ENCODE measurements at regions not wholly inside any gene's neighbourhood (a gene's known extent, or its start where the extent isn't known, plus 50 kb on each side); places are given as distances from the start of the nearest gene placed in this dataset.

DNA sequence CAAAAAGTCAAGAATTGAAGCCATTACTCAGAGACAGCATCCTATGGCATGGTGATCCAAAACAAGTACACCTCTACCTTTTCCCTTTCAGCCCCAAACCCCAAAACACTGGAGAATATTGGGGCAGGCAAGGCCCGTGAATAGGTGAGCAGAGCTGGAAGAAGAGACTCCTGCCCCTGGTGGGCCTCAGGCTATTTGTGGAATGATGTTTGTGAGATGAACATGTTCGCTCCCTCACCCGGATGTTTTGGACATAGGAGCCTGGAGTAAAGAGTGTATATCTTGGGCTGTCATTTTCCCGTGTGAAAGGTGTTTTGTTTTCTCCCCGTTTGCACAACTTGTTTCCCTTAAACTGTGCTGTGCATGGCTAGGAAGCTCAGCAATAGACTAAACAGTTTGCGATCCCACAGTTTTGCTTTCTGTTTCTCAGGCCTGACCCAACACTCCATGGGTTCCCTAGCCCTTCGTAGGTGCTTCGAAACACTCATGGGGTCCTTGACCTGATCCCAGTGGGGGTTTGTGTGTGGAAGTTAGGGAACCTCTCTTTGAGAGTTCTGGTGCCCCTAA is 136.5 kb upstream of the TNP1 start:
- no peak overlapping the region for H3K4me3 ChIP-seq (ENCODE audit: low read depth, low read length)
- TF ChIP-seq, protein P1, sequence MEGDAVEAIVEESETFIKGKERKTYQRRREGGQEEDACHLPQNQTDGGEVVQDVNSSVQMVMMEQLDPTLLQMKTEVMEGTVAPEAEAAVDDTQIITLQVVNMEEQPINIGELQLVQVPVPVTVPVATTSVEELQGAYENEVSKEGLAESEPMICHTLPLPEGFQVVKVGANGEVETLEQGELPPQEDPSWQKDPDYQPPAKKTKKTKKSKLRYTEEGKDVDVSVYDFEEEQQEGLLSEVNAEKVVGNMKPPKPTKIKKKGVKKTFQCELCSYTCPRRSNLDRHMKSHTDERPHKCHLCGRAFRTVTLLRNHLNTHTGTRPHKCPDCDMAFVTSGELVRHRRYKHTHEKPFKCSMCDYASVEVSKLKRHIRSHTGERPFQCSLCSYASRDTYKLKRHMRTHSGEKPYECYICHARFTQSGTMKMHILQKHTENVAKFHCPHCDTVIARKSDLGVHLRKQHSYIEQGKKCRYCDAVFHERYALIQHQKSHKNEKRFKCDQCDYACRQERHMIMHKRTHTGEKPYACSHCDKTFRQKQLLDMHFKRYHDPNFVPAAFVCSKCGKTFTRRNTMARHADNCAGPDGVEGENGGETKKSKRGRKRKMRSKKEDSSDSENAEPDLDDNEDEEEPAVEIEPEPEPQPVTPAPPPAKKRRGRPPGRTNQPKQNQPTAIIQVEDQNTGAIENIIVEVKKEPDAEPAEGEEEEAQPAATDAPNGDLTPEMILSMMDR (IDR thresholded peaks at IDR 0.05; ENCODE audit: low read depth, low read length), result no peak
- peak; percentile 6 for DNase-seq (ENCODE audit: low read depth, low spot score)
- in situ Hi-C loops (cut with HindIII; ENCODE audit: low sequenced_read_pairs), result no loop called here

GRCh38 chr2:216994353-216994854 is 134.5 kb upstream of the TNP1 start:
- H3K4me3 ChIP-seq (ENCODE audit: low read depth, low read length), result no peak overlapping the region
- TF ChIP-seq, protein P1 (IDR thresholded peaks at IDR 0.05; ENCODE audit: low read depth, low read length), result no peak
- no peak for DNase-seq (ENCODE audit: low read depth, low spot score)
- in situ Hi-C loops (cut with HindIII; ENCODE audit: low sequenced_read_pairs), result no loop called here

GRCh38 chr2:216992056-216992675 is 132.3 kb upstream of the TNP1 start:
- in situ Hi-C loops (cut with HindIII; ENCODE audit: low sequenced_read_pairs), result no loop called here
- peak; percentile 23 for DNase-seq (ENCODE audit: low read depth, low spot score)
- TF ChIP-seq, protein P1 (IDR thresholded peaks at IDR 0.05; ENCODE audit: low read depth, low read length), result no peak
- no peak overlapping the region for H3K4me3 ChIP-seq (ENCODE audit: low read depth, low read length)

DNA sequence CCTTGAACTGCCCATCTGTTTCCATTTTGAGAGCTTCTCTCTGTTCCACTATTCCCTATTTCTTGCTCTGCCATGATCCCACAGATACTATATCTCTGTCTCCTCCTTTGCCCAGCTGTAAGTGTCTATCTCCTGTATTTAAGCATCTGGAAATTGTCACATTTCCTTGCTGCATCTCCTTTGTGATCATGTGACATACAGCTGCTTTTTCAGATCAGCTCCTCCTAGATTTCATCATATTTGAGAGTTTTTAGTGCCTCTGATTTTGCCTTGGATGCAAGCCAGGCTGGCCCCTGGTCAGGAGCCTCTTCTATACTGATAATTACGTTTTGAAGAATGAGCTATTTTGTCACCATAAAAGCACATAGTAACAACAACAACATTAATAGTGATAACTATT is 131.7 kb upstream of the TNP1 start:
- DNase-seq (ENCODE audit: low read depth, low spot score), result peak; percentile 4
- in situ Hi-C loops (cut with HindIII; ENCODE audit: low sequenced_read_pairs), result no loop called here
- TF ChIP-seq, protein P1 (IDR thresholded peaks at IDR 0.05; ENCODE audit: low read depth, low read length), result no peak
- no peak overlapping the region for H3K4me3 ChIP-seq (ENCODE audit: low read depth, low read length)

DNA sequence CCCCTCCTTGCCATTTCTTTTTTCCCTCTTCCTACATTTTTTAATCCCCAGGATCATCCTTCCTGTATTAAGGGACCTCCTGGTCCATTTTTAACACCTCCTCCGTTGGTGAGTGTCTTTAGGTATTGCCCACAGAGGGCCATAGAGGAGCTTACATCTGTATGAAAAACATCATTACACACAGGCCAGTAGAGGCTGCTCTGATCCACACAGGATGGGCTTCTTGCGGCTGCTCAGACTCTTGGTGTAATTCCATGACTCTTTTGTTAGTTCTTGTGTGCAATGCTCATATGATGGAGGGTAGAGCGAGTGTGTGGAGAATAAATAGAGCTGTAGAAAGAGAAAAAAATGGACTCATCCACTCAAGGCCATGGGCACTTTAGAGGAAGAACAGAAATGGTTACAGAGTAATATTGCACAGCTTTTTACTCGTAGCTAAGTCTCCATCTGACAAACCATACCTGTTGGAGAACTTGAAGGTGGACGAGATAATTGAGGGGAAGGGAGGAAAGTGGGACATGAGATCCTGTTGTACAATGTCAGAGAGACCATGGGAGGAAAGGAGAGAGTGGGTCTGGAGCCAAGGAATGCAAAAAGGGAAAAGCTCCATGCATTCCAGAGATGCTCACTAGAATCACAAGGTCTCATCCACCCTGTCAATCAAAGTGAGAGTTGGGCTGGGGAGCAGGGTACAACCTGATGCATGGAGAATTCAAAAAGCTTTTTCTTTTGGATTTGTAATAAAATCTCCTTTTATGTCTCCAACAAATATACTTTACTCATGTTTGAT is 129.7 kb upstream of the TNP1 start:
- peak; percentile 39 for DNase-seq (ENCODE audit: low read depth, low spot score)
- TF ChIP-seq, protein P1 (IDR thresholded peaks at IDR 0.05; ENCODE audit: low read depth, low read length), result peak; percentile 24
- in situ Hi-C loops (cut with HindIII; ENCODE audit: low sequenced_read_pairs), result no loop called here
- H3K4me3 ChIP-seq (ENCODE audit: low read depth, low read length), result no peak overlapping the region

- in situ Hi-C loops (cut with HindIII; ENCODE audit: low sequenced_read_pairs), result no loop called here
Measured at GRCh38 chr2:216987252-216987821, 127.5 kb upstream of the TNP1 start.

More at GRCh38 chr2:216987252-216987821, 127.5 kb upstream of the TNP1 start:
- H3K4me3 ChIP-seq (ENCODE audit: low read depth, low read length), result no peak overlapping the region
- no peak for DNase-seq (ENCODE audit: low read depth, low spot score)
- TF ChIP-seq, protein P1 (IDR thresholded peaks at IDR 0.05; ENCODE audit: low read depth, low read length), result no peak

All from astrocyte of the spinal cord (primary cell).